Activated CD8-positive, alpha-beta memory T cell treated with anti-CD3 and anti-CD28 coated beads, Interleukin-2, amount 10 ng/mL, durations not matched to agents 7 days and 5 days (primary cell): ENCODE measurements at regions not wholly inside any gene's neighbourhood (a gene's known extent, or its start where the extent isn't known, plus 50 kb on each side); places are given as distances from the start of the nearest gene placed in this dataset.
"Not testable (repeated sequence)": the region's sequence is repeated elsewhere in the genome, so short reads cannot be mapped to it uniquely, and the experiment has no call there.

Source experiments
- ATAC-seq: fragments of 150-1000 bp; cut with Tn5 transposase; one replicate; pipeline ENCODE4 v1.10.0; 2021; ENCODE audit warnings: moderate library complexity
- CTCF ChIA-PET: fragments of 350-600 bp; sonication (Branson Sonifier 250); formaldehyde crosslinking; loops from one replicate; lab custom pipeline; 2021; ENCODE audit warnings: antibody characterized with exemption; lab: Charles Lee
- DNase-seq: peaks from one replicate; pipeline ENCODE4 v3.0.0-alpha.2; 2020
- H3K27ac Mint-ChIP-seq: one replicate; pipeline ENCODE4 v1.8.0; 2021; ENCODE audit warnings: mild to moderate bottlenecking, mixed read lengths
- H3K27me3 Mint-ChIP-seq: one replicate; pipeline ENCODE4 v1.8.0; 2021; ENCODE audit warnings: mixed read lengths
- H3K36me3 Mint-ChIP-seq: one replicate; pipeline ENCODE4 v1.8.0; 2021; ENCODE audit warnings: mild to moderate bottlenecking, mixed read lengths
- H3K4me1 Mint-ChIP-seq: one replicate; pipeline ENCODE4 v1.8.0; 2021; ENCODE audit warnings: mixed read lengths
- H3K4me3 Mint-ChIP-seq: one replicate; pipeline ENCODE4 v1.8.0; 2021; ENCODE audit warnings: mild to moderate bottlenecking, moderate library complexity, mixed read lengths
- H3K9me3 Mint-ChIP-seq: one replicate; pipeline ENCODE4 v1.8.0; 2022; ENCODE audit warnings: low read depth, mixed read lengths

DNA sequence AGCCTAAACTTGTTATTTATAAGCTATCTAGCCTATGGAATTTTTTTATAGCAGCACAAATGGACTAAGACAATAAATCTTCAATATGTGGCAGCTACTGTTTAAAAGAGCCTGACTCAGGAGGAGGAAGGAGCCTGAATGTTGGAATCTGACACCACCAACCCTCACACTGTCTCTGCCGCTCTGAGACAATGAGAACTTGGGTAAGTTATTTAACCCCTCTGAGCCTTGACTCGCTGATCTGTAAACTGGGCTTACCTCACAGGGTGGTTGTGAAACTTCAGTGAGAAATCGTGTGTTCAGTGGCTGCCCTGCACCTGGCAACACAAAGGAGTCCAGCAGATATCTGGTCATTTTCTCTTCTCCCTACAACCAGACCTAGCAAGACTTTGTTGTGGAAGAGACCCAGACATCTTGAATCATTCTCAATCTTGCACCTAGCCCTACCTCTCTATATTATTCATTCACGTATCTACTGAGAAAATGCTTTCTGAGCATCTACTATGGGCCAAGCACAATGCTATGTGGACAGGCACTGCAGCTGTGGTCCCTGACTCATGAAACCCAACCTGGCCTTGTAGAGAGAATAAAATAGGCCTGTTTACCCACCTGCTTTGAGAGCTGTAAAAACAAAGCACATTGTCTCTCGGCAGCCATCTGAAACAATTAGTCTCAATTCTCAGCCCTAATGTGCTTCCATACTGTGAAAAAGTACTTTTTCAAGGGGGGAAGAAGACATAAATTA is 81.9 kb upstream of the SLC25A36 start:
- no peaks in the 10 kb centered on the region for H3K9me3 Mint-ChIP-seq
- DNase-seq (no peak), ATAC-seq (no peak)
- no peaks in the 10 kb centered on the region for H3K4me1 Mint-ChIP-seq
- H3K27me3 Mint-ChIP-seq, result peaks cover 3% of the 10 kb centered on the region
- no peaks in the 10 kb centered on the region for H3K36me3 Mint-ChIP-seq
- H3K4me3 Mint-ChIP-seq, result no peak overlapping the region
- no peak overlapping the region for H3K27ac Mint-ChIP-seq
- CTCF ChIA-PET, result no interaction called here

GRCh38 chr3:140863580-140864009 is 78.0 kb upstream of the SLC25A36 start:
- Mint-ChIP-seq H3K4me1 (no peaks in the 10 kb centered on the region), H3K27me3 (peaks cover 3% of the 10 kb centered on the region), H3K27ac (no peak overlapping the region), H3K4me3 (no peak overlapping the region), H3K36me3 (no peaks in the 10 kb centered on the region), H3K9me3 (no peaks in the 10 kb centered on the region)
- CTCF ChIA-PET, result interaction anchor here (0.7 to 1.3 kb wide), 4 partner anchors 19 to 137 kb away, joined by 3 to 4 read pairs (median 3); no protein-coding TSS in a partner anchor
- ATAC-seq (peak; percentile 57), DNase-seq (peak; percentile 58)

GRCh38 chr3:140870351-140870750 is 71.3 kb upstream of the SLC25A36 start:
- CTCF ChIA-PET, result no interaction called here
- H3K4me1 Mint-ChIP-seq, result no peaks in the 10 kb centered on the region
- ATAC-seq (no peak), DNase-seq (no peak)
- no peaks in the 10 kb centered on the region for H3K9me3 Mint-ChIP-seq
- H3K4me3 Mint-ChIP-seq, result no peak overlapping the region
- no peak overlapping the region for H3K27ac Mint-ChIP-seq
- H3K27me3 Mint-ChIP-seq, result no peaks in the 10 kb centered on the region
- no peaks in the 10 kb centered on the region for H3K36me3 Mint-ChIP-seq

DNA sequence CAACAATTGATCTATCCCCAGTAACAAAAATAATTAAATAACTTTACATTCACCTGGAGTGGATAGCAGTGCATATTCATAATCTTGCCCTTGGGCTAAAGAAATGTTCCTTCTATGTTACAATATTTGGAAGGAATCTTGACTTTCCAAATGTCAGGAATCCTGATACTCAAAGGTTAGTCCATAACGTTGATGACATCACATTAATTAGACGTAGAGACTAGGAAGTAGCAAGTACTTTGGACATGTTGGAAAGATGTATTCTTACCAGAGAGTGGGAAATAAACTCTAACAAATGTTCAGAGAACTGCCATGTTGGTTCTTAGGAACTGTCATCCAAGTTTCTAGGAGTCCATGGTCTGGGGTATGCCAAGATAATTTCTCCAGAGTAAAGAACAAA is 70.6 kb upstream of the SLC25A36 start:
- Mint-ChIP-seq H3K27me3 (no peaks in the 10 kb centered on the region), H3K4me1 (no peaks in the 10 kb centered on the region), H3K4me3 (no peak overlapping the region), H3K9me3 (no peaks in the 10 kb centered on the region), H3K36me3 (no peaks in the 10 kb centered on the region), H3K27ac (no peak overlapping the region)
- CTCF ChIA-PET, result no interaction called here
- no peak for DNase-seq
- ATAC-seq, result no peak

GRCh38 chr3:140872165-140872564 is 69.5 kb upstream of the SLC25A36 start:
- H3K4me1 Mint-ChIP-seq, CTCF ChIA-PET, H3K27ac Mint-ChIP-seq, H3K4me3 Mint-ChIP-seq, H3K27me3 Mint-ChIP-seq, H3K36me3 Mint-ChIP-seq, H3K9me3 Mint-ChIP-seq, ATAC-seq, DNase-seq: not testable (repeated sequence)

DNA sequence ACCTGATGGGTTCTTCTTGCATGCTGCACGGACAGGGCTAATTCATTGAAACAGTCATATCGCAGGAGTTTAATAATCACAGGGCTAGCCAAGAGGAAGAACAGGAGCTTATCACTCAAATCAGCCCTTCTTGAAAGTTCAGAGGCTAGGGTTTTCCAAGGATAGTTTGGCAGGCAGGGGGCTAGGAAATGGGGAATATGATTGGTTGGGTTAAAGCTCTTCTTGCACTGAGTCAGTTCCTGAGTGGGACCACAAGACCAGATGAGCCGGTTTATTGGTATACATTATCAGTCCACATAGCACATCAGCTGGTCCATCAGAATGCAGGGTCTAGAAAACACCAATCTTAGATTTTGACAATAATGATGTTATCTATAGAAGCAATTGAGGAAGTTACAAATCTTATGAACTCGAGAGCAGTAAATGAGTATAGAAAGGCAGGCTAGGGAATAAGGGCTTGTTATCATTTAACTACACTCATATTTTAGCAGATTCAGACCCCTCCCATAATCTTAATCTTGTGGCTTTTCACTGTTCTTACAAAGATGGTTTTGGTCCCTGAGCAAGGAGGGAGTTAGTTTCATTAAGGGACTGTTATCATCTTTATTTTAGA is 58.1 kb upstream of the SLC25A36 start:
- H3K9me3 Mint-ChIP-seq, result no peaks in the 10 kb centered on the region
- H3K4me3 Mint-ChIP-seq, result no peak overlapping the region
- no peaks in the 10 kb centered on the region for H3K36me3 Mint-ChIP-seq
- CTCF ChIA-PET, result interaction anchor here (1.1 kb wide), 1 partner anchor 19 kb away, joined by 3 read pairs; no protein-coding TSS in a partner anchor
- ATAC-seq (no peak), DNase-seq (no peak)
- H3K4me1 Mint-ChIP-seq, result no peaks in the 10 kb centered on the region
- H3K27ac Mint-ChIP-seq, result no peak overlapping the region
- H3K27me3 Mint-ChIP-seq, result peaks cover 7% of the 10 kb centered on the region

GRCh38 chr3:140885697-140886096 is 55.9 kb upstream of the SLC25A36 start:
- H3K9me3 Mint-ChIP-seq, H3K27ac Mint-ChIP-seq, H3K4me3 Mint-ChIP-seq, DNase-seq, H3K4me1 Mint-ChIP-seq, H3K27me3 Mint-ChIP-seq, CTCF ChIA-PET, H3K36me3 Mint-ChIP-seq, ATAC-seq: not testable (repeated sequence)
